ENCODE measurements at regions not wholly inside any gene's neighbourhood (a gene's known extent, or its start where the extent isn't known, plus 50 kb on each side); places are given as distances from the start of the nearest gene placed in this dataset.

DNA sequence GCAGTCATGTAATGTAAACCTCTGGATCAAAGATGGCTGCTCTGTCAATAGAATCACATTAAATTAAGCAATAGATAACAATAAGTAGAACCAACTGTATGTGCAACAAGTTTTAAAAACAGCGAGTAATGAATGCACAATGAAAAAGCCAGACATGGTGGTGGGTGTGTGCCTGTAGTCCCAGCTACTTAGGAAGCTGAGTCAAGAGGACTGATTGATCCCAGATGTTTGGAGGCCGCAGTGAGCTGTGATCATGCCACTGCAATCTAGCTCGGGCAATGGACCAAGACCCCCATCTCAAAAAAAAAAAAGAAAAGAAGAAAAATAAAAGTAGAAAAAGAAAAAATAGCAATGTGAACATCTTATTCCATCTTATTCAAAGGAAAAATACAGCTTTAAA, 558.7 kb upstream of the MMS22L start:
- no peaks in the 10 kb centered on the region for H3K27me3 ChIP-seq
- no peaks in the 10 kb centered on the region for H4K20me1 ChIP-seq
- no peak for TF ChIP-seq Cebpa-rat (IDR thresholded peaks at IDR 0.05)
- no peaks in the 10 kb centered on the region for H3K36me3 ChIP-seq
- H3K9ac ChIP-seq = no peak overlapping the region
- H3K27ac ChIP-seq = no peak overlapping the region
- no peak overlapping the region for H3K4me3 ChIP-seq
- H3K9me3 ChIP-seq (replicated peaks in 1 of 11) = no peaks in the 10 kb centered on the region
- H3K4me2 ChIP-seq = no peak overlapping the region
- no peaks in the 10 kb centered on the region for H3K4me1 ChIP-seq

- Histone ChIP-seq H4K20me1 (no peaks in the 10 kb centered on the region), H3K4me2 (no peak overlapping the region), H3K4me3 (no peak overlapping the region), H3K4me1 (no peaks in the 10 kb centered on the region), H3K36me3 (no peaks in the 10 kb centered on the region), H3K9me3 (replicated peaks in 1 of 11) (no peaks in the 10 kb centered on the region), H3K27ac (no peak overlapping the region), H3K27me3 (no peaks in the 10 kb centered on the region), H3K9ac (no peak overlapping the region)
- TF ChIP-seq Cebpa-rat (IDR thresholded peaks at IDR 0.05) = no peak
Measured at GRCh38 chr6:97842521-97842920, 559.5 kb upstream of the MMS22L start.

- no peak overlapping the region for H3K4me2 ChIP-seq
- TF ChIP-seq Cebpa-rat (IDR thresholded peaks at IDR 0.05) = no peak
- no peak overlapping the region for H3K9ac ChIP-seq
- no peaks in the 10 kb centered on the region for H3K9me3 ChIP-seq (replicated peaks in 1 of 11)
- no peaks in the 10 kb centered on the region for H4K20me1 ChIP-seq
- H3K4me1 ChIP-seq = 0 out of 20 replicates have a peak, but pooled peaks cover 0 to 4% (median 0%) of the 10 kb centered on the region in 10 experiments
- no peaks in the 10 kb centered on the region for H3K27me3 ChIP-seq
- no peaks in the 10 kb centered on the region for H3K36me3 ChIP-seq
- no peak overlapping the region for H3K4me3 ChIP-seq
- H3K27ac ChIP-seq = no peak overlapping the region
Measured at GRCh38 chr6:97849390-97849789, 566.4 kb upstream of the MMS22L start.

- no peaks in the 10 kb centered on the region for H3K36me3 ChIP-seq
- no peaks in the 10 kb centered on the region for H3K9me3 ChIP-seq (replicated peaks in 1 of 11)
- no peak for TF ChIP-seq Cebpa-rat (IDR thresholded peaks at IDR 0.05)
- no peaks in the 10 kb centered on the region for H3K27me3 ChIP-seq
- H3K9ac ChIP-seq = no peak overlapping the region
- H3K4me3 ChIP-seq = no peak overlapping the region
- H4K20me1 ChIP-seq = no peaks in the 10 kb centered on the region
- H3K4me2 ChIP-seq = no peak overlapping the region
- H3K4me1 ChIP-seq = 0 out of 20 replicates have a peak, but pooled peaks cover 0 to 4% (median 0%) of the 10 kb centered on the region in 10 experiments
- H3K27ac ChIP-seq = no peak overlapping the region
Measured at GRCh38 chr6:97850458-97851212, 567.6 kb upstream of the MMS22L start.

DNA sequence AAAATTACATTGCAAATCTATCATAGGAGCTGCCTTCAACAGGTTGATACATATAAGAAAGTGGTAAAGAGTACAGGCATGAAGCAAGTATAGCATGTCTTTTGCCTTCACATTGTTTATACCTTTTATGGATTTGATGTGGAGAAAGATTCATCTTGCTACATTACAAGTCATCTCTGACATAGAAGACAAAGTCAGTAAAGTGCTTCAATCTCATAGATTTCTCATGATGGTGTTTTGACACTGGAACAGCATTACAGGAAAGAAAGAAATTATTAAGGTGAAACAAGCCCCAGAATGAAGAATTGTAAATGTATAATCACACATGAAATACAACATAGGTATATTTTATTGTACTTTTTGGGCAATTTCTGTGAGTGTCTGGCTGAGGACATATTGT, 580.7 kb upstream of the MMS22L start:
- no peak overlapping the region for H3K4me2 ChIP-seq
- no peaks in the 10 kb centered on the region for H3K4me1 ChIP-seq
- H3K9me3 ChIP-seq (replicated peaks in 1 of 11) = no peaks in the 10 kb centered on the region; a peak in 1 of 22 replicates
- H3K27ac ChIP-seq = no peak overlapping the region
- no peak overlapping the region for H3K9ac ChIP-seq
- no peak for TF ChIP-seq Cebpa-rat (IDR thresholded peaks at IDR 0.05)
- no peak overlapping the region for H3K4me3 ChIP-seq
- no peaks in the 10 kb centered on the region for H3K27me3 ChIP-seq
- H3K36me3 ChIP-seq = no peaks in the 10 kb centered on the region
- H4K20me1 ChIP-seq = no peaks in the 10 kb centered on the region

GRCh38 chr6:97864366-97864765, 581.4 kb upstream of the MMS22L start:
- Histone ChIP-seq H3K4me2 (no peak overlapping the region), H3K9me3 (replicated peaks in 1 of 11) (no peaks in the 10 kb centered on the region; a peak in 1 of 22 replicates), H3K4me3 (no peak overlapping the region), H3K36me3 (no peaks in the 10 kb centered on the region), H3K4me1 (no peaks in the 10 kb centered on the region), H3K27ac (no peak overlapping the region), H4K20me1 (no peaks in the 10 kb centered on the region), H3K27me3 (no peaks in the 10 kb centered on the region), H3K9ac (no peak overlapping the region)
- no peak for TF ChIP-seq Cebpa-rat (IDR thresholded peaks at IDR 0.05)

DNA sequence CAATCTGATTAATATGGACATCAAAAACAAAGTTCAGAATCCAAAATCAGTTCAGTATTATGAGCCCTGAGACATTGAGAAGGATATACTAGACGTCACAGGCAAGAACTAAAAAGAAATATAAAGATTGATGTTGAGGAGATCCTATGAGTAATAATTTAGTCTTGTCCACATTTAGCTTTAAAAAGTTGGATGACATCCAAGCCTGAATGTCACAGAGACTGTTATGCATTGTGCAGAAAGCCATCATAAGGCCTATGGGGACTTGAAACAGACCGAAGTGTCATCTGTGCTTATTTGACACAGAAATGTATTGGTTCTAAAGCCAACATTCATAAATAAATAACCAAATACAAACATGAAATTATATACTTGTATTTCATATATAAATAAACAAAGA, 581.8 kb upstream of the MMS22L start:
- H3K36me3 ChIP-seq = no peaks in the 10 kb centered on the region
- no peak overlapping the region for H3K4me3 ChIP-seq
- no peak overlapping the region for H3K4me2 ChIP-seq
- no peaks in the 10 kb centered on the region; a peak in 1 of 22 replicates for H3K9me3 ChIP-seq (replicated peaks in 1 of 11)
- H3K27me3 ChIP-seq = no peaks in the 10 kb centered on the region
- no peak overlapping the region for H3K27ac ChIP-seq
- no peak for TF ChIP-seq Cebpa-rat (IDR thresholded peaks at IDR 0.05)
- H3K9ac ChIP-seq = no peak overlapping the region
- no peaks in the 10 kb centered on the region for H4K20me1 ChIP-seq
- no peaks in the 10 kb centered on the region for H3K4me1 ChIP-seq

DNA sequence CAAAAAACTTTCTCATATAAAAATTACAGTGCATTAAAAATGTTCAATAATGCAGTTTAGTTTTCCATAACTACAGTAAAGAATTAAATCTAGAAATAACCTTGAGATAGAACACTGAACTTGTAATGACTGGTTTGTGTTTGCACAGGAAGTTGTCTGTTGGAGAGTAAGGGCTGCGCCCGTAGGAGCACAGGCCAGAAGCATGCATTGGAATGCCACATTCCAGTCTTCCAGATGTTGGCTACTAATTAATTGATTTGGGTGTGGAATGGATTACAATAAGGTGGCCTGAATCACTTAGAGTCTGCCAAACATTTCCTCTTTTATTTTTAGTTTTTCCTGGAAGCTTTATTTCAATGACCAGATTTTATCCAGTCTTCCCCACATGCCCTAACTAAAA, 582.6 kb upstream of the MMS22L start:
- Histone ChIP-seq H3K27ac (no peak overlapping the region), H3K4me1 (no peaks in the 10 kb centered on the region)

DNA sequence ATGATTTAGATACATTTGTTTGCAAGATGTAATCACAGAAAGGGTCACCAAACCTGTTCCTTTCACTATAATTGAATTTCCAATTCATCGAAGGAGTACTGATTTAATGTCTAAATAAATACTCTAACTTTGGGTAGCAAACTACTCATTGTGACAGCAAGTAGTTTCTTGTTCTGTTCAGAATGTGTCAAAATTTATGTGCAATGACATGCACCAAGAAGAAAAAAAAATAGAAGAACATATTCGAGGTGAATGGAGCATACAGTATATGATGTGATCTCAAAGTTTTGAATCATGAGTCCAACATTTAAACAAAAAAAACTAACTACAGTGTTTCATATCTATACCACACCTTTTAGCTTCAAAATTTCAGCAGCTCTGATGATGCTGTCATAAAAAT, 583.6 kb upstream of the MMS22L start:
- no peak overlapping the region for H3K27ac ChIP-seq
- no peaks in the 10 kb centered on the region for H3K4me1 ChIP-seq
- no peaks in the 10 kb centered on the region for H4K20me1 ChIP-seq
- H3K9ac ChIP-seq = no peak overlapping the region
- no peaks in the 10 kb centered on the region; a peak in 1 of 22 replicates for H3K9me3 ChIP-seq (replicated peaks in 1 of 11)
- TF ChIP-seq Cebpa-rat (IDR thresholded peaks at IDR 0.05) = no peak
- no peaks in the 10 kb centered on the region for H3K36me3 ChIP-seq
- no peak overlapping the region for H3K4me2 ChIP-seq
- H3K4me3 ChIP-seq = no peak overlapping the region
- H3K27me3 ChIP-seq = no peaks in the 10 kb centered on the region

More for the DNA sequence above, 582.6 kb upstream of the MMS22L start:
- no peaks in the 10 kb centered on the region for H4K20me1 ChIP-seq
- H3K9ac ChIP-seq = no peak overlapping the region
- H3K9me3 ChIP-seq (replicated peaks in 1 of 11) = no peaks in the 10 kb centered on the region; a peak in 1 of 22 replicates
- no peak for TF ChIP-seq Cebpa-rat (IDR thresholded peaks at IDR 0.05)
- H3K27me3 ChIP-seq = no peaks in the 10 kb centered on the region
- no peaks in the 10 kb centered on the region for H3K36me3 ChIP-seq
- no peak overlapping the region for H3K4me2 ChIP-seq
- H3K4me3 ChIP-seq = no peak overlapping the region

DNA sequence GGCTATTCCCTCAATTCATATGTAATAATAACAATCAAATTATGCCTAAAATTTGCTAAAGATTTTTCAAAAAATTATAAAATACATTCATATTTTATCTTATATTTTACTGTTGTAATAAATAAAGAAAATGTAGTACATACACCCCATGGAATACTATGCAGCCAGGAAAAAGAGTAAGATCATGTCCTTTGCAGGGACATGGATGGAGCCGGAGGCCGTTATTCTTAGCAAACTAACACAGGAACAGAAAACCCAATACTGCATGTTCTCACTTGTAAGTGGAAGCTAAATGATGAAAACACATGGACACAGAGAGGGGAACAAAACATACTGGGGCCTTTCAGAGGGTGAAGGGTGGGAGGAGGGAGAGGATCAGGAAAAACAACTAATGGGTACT, 584.2 kb upstream of the MMS22L start:
- Histone ChIP-seq H4K20me1 (no peaks in the 10 kb centered on the region), H3K4me1 (no peaks in the 10 kb centered on the region), H3K9ac (no peak overlapping the region), H3K4me3 (no peak overlapping the region), H3K4me2 (no peak overlapping the region), H3K9me3 (replicated peaks in 1 of 11) (no peaks in the 10 kb centered on the region; a peak in 1 of 22 replicates), H3K27me3 (no peaks in the 10 kb centered on the region), H3K27ac (no peak overlapping the region), H3K36me3 (no peaks in the 10 kb centered on the region)
- TF ChIP-seq Cebpa-rat (IDR thresholded peaks at IDR 0.05) = no peak

Data from BLaER1 treated with 17β-estradiol and CSF1 and Interleukin-3, amounts not matched to agents 10 nM and 100 nM (cell line).